H1 (cell line): ENCODE measurements at regions not wholly inside any gene's neighbourhood (a gene's known extent, or its start where the extent isn't known, plus 50 kb on each side); places are given as distances from the start of the nearest gene placed in this dataset.

Source experiments
- CTCF ChIA-PET: fragments of 300-600 bp; sonication (Branson Sonifier 250); formaldehyde crosslinking; loops from one replicate; lab custom pipeline; 2021; ENCODE audit not compliant: partially characterized antibody; lab: Charles Lee
- POLR2A ChIA-PET: fragments of 300-600 bp; sonication (Branson Sonifier 250); formaldehyde crosslinking; loops from one replicate; lab custom pipeline; 2021; ENCODE audit warnings: inconsistent platforms; ENCODE audit not compliant: partially characterized antibody; lab: Charles Lee
- DNase-seq, 2 experiments: peaks; one replicate each; pipeline versions ENCODE4 v3.0.0 to v3.0.0-alpha.2; 2010 to 2022; ENCODE audit warnings: low spot score in 2 of 2, low read depth in 1 of 2, mixed read lengths in 1 of 2
- FAIRE-seq: peaks from 2 replicates; lab custom pipeline; 2011; peaks lifted over from hg19 to GRCh38; lab: Jason Lieb, UNC
- H2AFZ ChIP-seq: 2 replicates; pipeline ENCODE4 v1.8.1; 2012; ENCODE audit warnings: low read length, inconsistent platforms
- H2AK5ac ChIP-seq: 2 replicates; pipeline ENCODE4 v1.6.1; 2013; ENCODE audit warnings: low read depth, low read length
- H2BK120ac ChIP-seq: replicated peaks from 2 replicates; pipeline ENCODE3; 2013; ENCODE audit warnings: low read depth, low read length, inconsistent platforms
- H2BK12ac ChIP-seq: 2 replicates; pipeline ENCODE4 v1.6.1; 2013; ENCODE audit warnings: low read depth, low read length
- H2BK15ac ChIP-seq: 2 replicates; pipeline ENCODE4 v1.6.1; 2013; ENCODE audit warnings: low read length
- H2BK20ac ChIP-seq: 2 replicates; pipeline ENCODE4 v1.6.1; 2013; ENCODE audit warnings: low read length
- H2BK5ac ChIP-seq: 2 replicates; pipeline ENCODE4 v1.6.1; 2013; ENCODE audit warnings: low read depth, low read length
- H3K14ac ChIP-seq: 2 replicates; pipeline ENCODE4 v1.6.1; 2013; ENCODE audit warnings: inconsistent platforms; ENCODE audit not compliant: insufficient read length
- H3K18ac ChIP-seq: 2 replicates; pipeline ENCODE4 v1.6.1; 2013; ENCODE audit warnings: low read length; ENCODE audit errors: extremely low read depth
- H3K23ac ChIP-seq: 2 replicates; pipeline ENCODE4 v1.6.1; 2013; ENCODE audit warnings: inconsistent platforms; ENCODE audit not compliant: insufficient read length
- H3K23me2 ChIP-seq: 2 replicates; pipeline ENCODE4 v1.6.1; 2013; ENCODE audit warnings: low read depth, low read length
- H3K27ac ChIP-seq: 2 replicates; pipeline ENCODE4 v1.6.1; 2011; ENCODE audit warnings: low read depth, low read length, inconsistent platforms
- H3K27me3 ChIP-seq, 4 experiments: replicated peaks in 1 of 4; 1 replicate in 1 of 4; 2 replicates in 3 of 4; pipeline versions ENCODE4 v1.6.1 to v1.8.1; 2011 to 2013; ENCODE audit warnings: low read length in 3 of 4, mild to moderate bottlenecking in 3 of 4, inconsistent platforms in 2 of 4, mixed read lengths in 2 of 4, moderate library complexity in 1 of 4; ENCODE audit not compliant: control insufficient read depth in 3 of 4, insufficient read depth in 3 of 4; ENCODE audit errors: extremely low read depth in 1 of 4
- H3K36me3 ChIP-seq, 4 experiments: 2 replicates each; pipeline versions ENCODE4 v1.6.1 to v1.8.1; 2011 to 2013; ENCODE audit warnings: mild to moderate bottlenecking in 4 of 4, low read length in 3 of 4, moderate library complexity in 2 of 4, control low read depth in 1 of 4, inconsistent platforms in 1 of 4; ENCODE audit not compliant: insufficient read depth in 4 of 4, control insufficient read depth in 2 of 4
- H3K4ac ChIP-seq: replicated peaks from 2 replicates; pipeline ENCODE3; 2013; ENCODE audit warnings: low read length, low read depth, mixed read lengths, inconsistent platforms; ENCODE audit not compliant: insufficient read length
- H3K4me1 ChIP-seq, 4 experiments: replicated peaks in 1 of 4; 1 replicate in 1 of 4; 2 replicates in 3 of 4; pipeline versions ENCODE4 v1.6.1 to v1.8.1; 2011 to 2013; ENCODE audit warnings: low read length in 3 of 4, inconsistent platforms in 2 of 4, mixed read lengths in 1 of 4; ENCODE audit not compliant: insufficient read depth in 4 of 4, control insufficient read depth in 3 of 4
- H3K4me2 ChIP-seq, 2 experiments: 2 replicates each; pipeline versions ENCODE4 v1.6.1 to v1.8.1; 2011 to 2013; ENCODE audit warnings: low read depth in 2 of 2, low read length in 2 of 2, control low read depth in 1 of 2, inconsistent platforms in 1 of 2, mild to moderate bottlenecking in 1 of 2; ENCODE audit not compliant: insufficient read depth in 1 of 2
- H3K4me3 ChIP-seq, 4 experiments: fragments of 200-600, 300-600 bp in 1 of 4; sonication (generic), shearing (Covaris generic), sonication (Bioruptor Twin) in 1 of 4; 2 replicates each; pipeline versions ENCODE4 v1.5.1 to v1.8.1; 2011 to 2016; ENCODE audit warnings: low read length in 4 of 4, low read depth in 3 of 4, control low read depth in 2 of 4, inconsistent platforms in 2 of 4, mild to moderate bottlenecking in 2 of 4, mixed read lengths in 1 of 4, moderate library complexity in 1 of 4; ENCODE audit not compliant: insufficient read depth in 2 of 4; ENCODE audit errors: extremely low read depth in 1 of 4
- H3K56ac ChIP-seq: replicated peaks from 2 replicates; pipeline ENCODE3; 2013; ENCODE audit warnings: low read depth, mild to moderate bottlenecking, mixed read lengths, low read length, inconsistent platforms; ENCODE audit not compliant: insufficient read length
- H3K79me1 ChIP-seq: 2 replicates; pipeline ENCODE4 v1.6.1; 2013; ENCODE audit warnings: low read depth, low read length, control low read depth
- H3K79me2 ChIP-seq, 2 experiments: 2 replicates each; pipeline versions ENCODE4 v1.6.1 to v1.8.1; 2012 to 2013; ENCODE audit warnings: low read length in 2 of 2, mild to moderate bottlenecking in 2 of 2, inconsistent platforms in 1 of 2; ENCODE audit not compliant: insufficient read depth in 2 of 2, control insufficient read depth in 1 of 2
- H3K9ac ChIP-seq, 4 experiments: replicated peaks in 1 of 4; 1 replicate in 1 of 4; 2 replicates in 3 of 4; pipeline versions ENCODE4 v1.6.1 to v1.8.1; 2011 to 2013; ENCODE audit warnings: low read depth in 3 of 4, low read length in 3 of 4, control low read depth in 2 of 4, mild to moderate bottlenecking in 2 of 4, moderate library complexity in 2 of 4, inconsistent platforms in 1 of 4; ENCODE audit errors: extremely low read depth in 1 of 4
- H3K9me3 ChIP-seq, 2 experiments: 2 replicates each; pipeline versions ENCODE4 v1.6.1 to v1.8.1; 2012 to 2013; ENCODE audit warnings: mild to moderate bottlenecking in 2 of 2, moderate library complexity in 2 of 2, control low read depth in 1 of 2, inconsistent platforms in 1 of 2, low read depth in 1 of 2, low read length in 1 of 2, mixed read lengths in 1 of 2; ENCODE audit not compliant: insufficient read depth in 2 of 2
- H4K20me1 ChIP-seq, 2 experiments: replicated peaks in 1 of 2; 2 replicates each; pipeline versions ENCODE3 to v1.8.1; 2011 to 2013; ENCODE audit warnings: inconsistent platforms in 2 of 2, low read length in 2 of 2, mild to moderate bottlenecking in 1 of 2; ENCODE audit not compliant: insufficient read depth in 2 of 2, control insufficient read depth in 1 of 2
- H4K5ac ChIP-seq: 2 replicates; pipeline ENCODE4 v1.6.1; 2013; ENCODE audit warnings: low read length, low read depth, mixed read lengths, inconsistent platforms; ENCODE audit not compliant: insufficient read length
- H4K8ac ChIP-seq: 2 replicates; pipeline ENCODE4 v1.8.0; 2013; ENCODE audit warnings: mild to moderate bottlenecking, moderate library complexity, low read length, inconsistent platforms; ENCODE audit not compliant: insufficient read depth; ENCODE audit errors: extremely low read depth
- H4K91ac ChIP-seq: replicated peaks from 2 replicates; pipeline ENCODE3; 2013; ENCODE audit warnings: low read length, mixed read lengths, inconsistent platforms; ENCODE audit not compliant: insufficient read length
- CHD1 ChIP-seq: IDR thresholded peaks from 2 replicates; pipeline ENCODE4 v1.6.1; 2012; ENCODE audit warnings: low read depth, low read length, improper control_type of control experiment
- CTBP2 ChIP-seq: IDR thresholded peaks from 2 replicates; pipeline ENCODE4 v1.7.0; 2011; ENCODE audit warnings: borderline replicate concordance, mild to moderate bottlenecking, moderate library complexity, mixed read lengths, low read length; ENCODE audit not compliant: insufficient read depth, insufficient read length
- KDM1A ChIP-seq: fragments of 200-600, 300-600 bp; sonication (generic); IDR thresholded peaks from 2 replicates; pipeline ENCODE4 v1.7.1; 2016; ENCODE audit warnings: mild to moderate bottlenecking, low read length, borderline replicate concordance
- YY1 ChIP-seq: IDR thresholded peaks from 2 replicates; pipeline ENCODE4 v1.6.1; 2011; ENCODE audit warnings: low read depth, mild to moderate bottlenecking, low read length
- WGBS, 2 experiments: shearing (Covaris generic) in 1 of 2; methylation state at CpG; one replicate each; pipeline versions ENCODE4 v1.1.6 to v1.1.7; 2013 to 2015; ENCODE audit warnings: low lambda C conversion rate in 2 of 2, mixed read lengths in 2 of 2, inconsistent platforms in 1 of 2, low coverage in 1 of 2, missing lambda C conversion rate in 1 of 2; ENCODE audit not compliant: insufficient replicate concordance in 2 of 2, insufficient coverage in 1 of 2, insufficient read length in 1 of 2; ENCODE audit errors: extremely low coverage in 1 of 2, missing lambda C conversion rate in 1 of 2; 5-methylcytosine and 5-hydroxymethylcytosine counted together
- TF ChIP-seq, protein P1 (sequence below): IDR thresholded peaks from 2 replicates; pipeline ENCODE4 v1.6.1; 2012; ENCODE audit warnings: inconsistent platforms

DNA sequence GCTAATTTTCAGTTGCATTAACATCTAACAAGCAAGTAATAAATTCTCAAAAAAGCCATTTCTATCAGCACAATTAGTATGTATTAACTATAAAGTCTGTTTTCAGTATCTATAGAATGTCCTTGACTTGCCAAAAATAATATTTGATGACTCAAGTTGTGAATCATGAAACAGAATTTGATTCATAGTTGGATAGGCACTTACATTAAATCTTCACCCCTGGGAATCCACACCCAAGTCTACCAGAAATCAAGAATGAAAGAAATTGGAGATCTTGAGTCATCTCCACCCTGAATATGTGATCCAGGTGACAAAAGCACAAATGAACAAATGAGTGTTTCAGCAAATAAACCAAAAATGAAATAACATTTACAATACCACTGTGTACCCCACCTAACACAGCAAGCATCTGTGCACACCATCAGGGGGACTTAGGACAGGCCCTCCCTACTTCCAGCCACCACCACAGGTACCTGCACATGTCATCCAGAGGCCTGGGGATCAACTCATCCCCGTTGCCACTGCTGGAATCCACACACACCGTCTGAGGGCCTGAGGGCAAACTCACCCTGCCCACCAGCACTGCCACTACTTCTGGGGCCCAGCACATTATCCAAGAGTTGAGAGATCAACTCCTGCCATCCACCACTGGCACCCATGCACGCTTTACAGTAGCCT lies 160.1 kb downstream of the MTERF1 start:
- Histone ChIP-seq H2AK5ac (no peak overlapping the region), H3K14ac (no peak overlapping the region), H3K27me3 (no peaks in the 10 kb centered on the region; a peak in 1 of 7 replicates), H2BK12ac (no peak overlapping the region), H3K9ac (no peak overlapping the region), H4K91ac (no peak overlapping the region), H3K4ac (no peak overlapping the region), H2BK20ac (no peak overlapping the region), H3K79me1 (no peaks in the 10 kb centered on the region), H3K4me1 (peaks cover 0 to 3% (median 0%) of the 10 kb centered on the region in 4 experiments; a peak in 1 of 7 replicates), H4K8ac (no peak overlapping the region; the same call in 1 of the 2 replicates), H3K79me2 (no peaks in the 10 kb centered on the region), H2AFZ (no peak overlapping the region), H2BK120ac (no peak overlapping the region), H4K20me1 (no peaks in the 10 kb centered on the region), H3K23ac (no peak overlapping the region), H4K5ac (no peak overlapping the region), H3K4me3 (no peak overlapping the region), H2BK5ac (no peak overlapping the region), H3K9me3 (no peaks in the 10 kb centered on the region), H3K4me2 (no peak overlapping the region), H3K23me2 (no peaks in the 10 kb centered on the region), H3K27ac (no peak overlapping the region), H3K56ac (no peak overlapping the region), H3K36me3 (no peaks in the 10 kb centered on the region), H2BK15ac (no peak overlapping the region), H3K18ac (no peak overlapping the region)
- TF ChIP-seq CHD1 (no peak), CTBP2 (no peak), YY1 (no peak), KDM1A (no peak)
- TF ChIP-seq, protein P1, sequence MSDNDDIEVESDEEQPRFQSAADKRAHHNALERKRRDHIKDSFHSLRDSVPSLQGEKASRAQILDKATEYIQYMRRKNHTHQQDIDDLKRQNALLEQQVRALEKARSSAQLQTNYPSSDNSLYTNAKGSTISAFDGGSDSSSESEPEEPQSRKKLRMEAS, result no peak
- ChIA-PET POLR2A (no interaction called here), CTCF (no interaction called here)
- FAIRE-seq, result no peak
- 83% methylated on average over 3 of the region's 3 CpGs; no CpG with 5 or more reads in 1 of the 2 experiments for WGBS, 2 experiments
- no peak for DNase-seq
